Upper lobe of right lung (tissue), 1 donor: ENCODE measurements at regions not wholly inside any gene's neighbourhood (a gene's known extent, or its start where the extent isn't known, plus 50 kb on each side); places are given as distances from the start of the nearest gene placed in this dataset.

Experiments
- ATAC-seq: fragments of 200-7000 bp; cut with Tn5 transposase; one replicate; pipeline ENCODE4 v1.9.1; 2020; ENCODE audit warnings: mild to moderate bottlenecking, moderate library complexity
- DNase-seq: peaks from one replicate; pipeline ENCODE4 v3.0.0-alpha.2; 2020
- H3K27ac ChIP-seq: fragments of 200-600 bp; one replicate; pipeline ENCODE4 v1.8.0; 2022
- H3K27me3 ChIP-seq: fragments of 200-600 bp; one replicate; pipeline ENCODE4 v1.8.0; 2022; ENCODE audit warnings: mild to moderate bottlenecking
- H3K36me3 ChIP-seq: fragments of 200-600 bp; one replicate; pipeline ENCODE4 v1.8.0; 2022
- H3K4me1 ChIP-seq: fragments of 200-600 bp; one replicate; pipeline ENCODE4 v1.8.0; 2022
- H3K4me3 ChIP-seq: fragments of 200-600 bp; one replicate; pipeline ENCODE4 v1.8.0; 2022; ENCODE audit warnings: mild to moderate bottlenecking
- H3K9me3 ChIP-seq: fragments of 200-600 bp; one replicate; pipeline ENCODE4 v1.8.0; 2022
- intact Hi-C: fragments of 100-400 bp; cut with DNase I; formaldehyde crosslinking; loops from one replicate; pipeline ENCODE4 v1.11.0; 2022
- TF ChIP-seq, protein P1 (sequence below): fragments of 200-600 bp; IDR thresholded peaks from one replicate; pipeline ENCODE4 v1.8.0; 2022; ENCODE audit warnings: antibody characterized with exemption
- donor health status: DM: no; HTN: yes; CAD: no; lungs with severe emphysema.

DNA sequence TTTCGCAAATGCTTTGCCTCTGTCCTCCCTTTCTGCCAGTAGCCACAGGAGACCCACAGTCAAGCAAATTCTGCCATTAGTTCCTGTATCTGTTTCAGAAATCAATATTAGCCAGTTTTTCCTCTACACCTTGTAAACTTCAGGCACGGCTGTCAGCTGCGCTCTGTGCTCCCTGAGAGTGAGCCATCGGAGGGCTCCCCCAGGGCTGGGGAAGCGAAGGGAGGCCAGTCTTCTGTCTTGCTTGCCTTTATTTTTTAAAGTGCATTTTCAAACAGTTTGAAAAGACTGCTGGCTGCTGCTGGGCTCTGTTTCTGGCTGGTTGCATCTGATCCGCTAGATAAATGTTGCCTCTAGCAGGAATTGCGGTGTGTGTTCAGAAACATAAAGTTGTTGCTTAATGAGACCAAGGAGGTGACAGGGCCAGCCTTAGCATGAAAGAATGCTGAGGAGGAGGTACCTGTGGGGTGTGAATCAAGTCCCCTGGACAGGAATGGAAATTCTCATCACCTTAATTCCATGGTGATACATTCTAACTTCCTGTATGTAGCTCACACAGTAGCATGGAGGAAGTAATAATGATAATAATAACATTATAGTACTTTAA lies 421.7 kb upstream of the KIF2A start:
- H3K27me3 ChIP-seq, result no peaks in the 10 kb centered on the region
- no peaks in the 10 kb centered on the region for H3K36me3 ChIP-seq
- TF ChIP-seq, protein P1, sequence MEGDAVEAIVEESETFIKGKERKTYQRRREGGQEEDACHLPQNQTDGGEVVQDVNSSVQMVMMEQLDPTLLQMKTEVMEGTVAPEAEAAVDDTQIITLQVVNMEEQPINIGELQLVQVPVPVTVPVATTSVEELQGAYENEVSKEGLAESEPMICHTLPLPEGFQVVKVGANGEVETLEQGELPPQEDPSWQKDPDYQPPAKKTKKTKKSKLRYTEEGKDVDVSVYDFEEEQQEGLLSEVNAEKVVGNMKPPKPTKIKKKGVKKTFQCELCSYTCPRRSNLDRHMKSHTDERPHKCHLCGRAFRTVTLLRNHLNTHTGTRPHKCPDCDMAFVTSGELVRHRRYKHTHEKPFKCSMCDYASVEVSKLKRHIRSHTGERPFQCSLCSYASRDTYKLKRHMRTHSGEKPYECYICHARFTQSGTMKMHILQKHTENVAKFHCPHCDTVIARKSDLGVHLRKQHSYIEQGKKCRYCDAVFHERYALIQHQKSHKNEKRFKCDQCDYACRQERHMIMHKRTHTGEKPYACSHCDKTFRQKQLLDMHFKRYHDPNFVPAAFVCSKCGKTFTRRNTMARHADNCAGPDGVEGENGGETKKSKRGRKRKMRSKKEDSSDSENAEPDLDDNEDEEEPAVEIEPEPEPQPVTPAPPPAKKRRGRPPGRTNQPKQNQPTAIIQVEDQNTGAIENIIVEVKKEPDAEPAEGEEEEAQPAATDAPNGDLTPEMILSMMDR, result no peak
- H3K9me3 ChIP-seq, result no peaks in the 10 kb centered on the region
- no peak for DNase-seq
- no peak overlapping the region for H3K4me3 ChIP-seq
- no peak for ATAC-seq
- intact Hi-C loops, result no loop called here
- no peak overlapping the region for H3K27ac ChIP-seq
- H3K4me1 ChIP-seq, result no peaks in the 10 kb centered on the region

DNA sequence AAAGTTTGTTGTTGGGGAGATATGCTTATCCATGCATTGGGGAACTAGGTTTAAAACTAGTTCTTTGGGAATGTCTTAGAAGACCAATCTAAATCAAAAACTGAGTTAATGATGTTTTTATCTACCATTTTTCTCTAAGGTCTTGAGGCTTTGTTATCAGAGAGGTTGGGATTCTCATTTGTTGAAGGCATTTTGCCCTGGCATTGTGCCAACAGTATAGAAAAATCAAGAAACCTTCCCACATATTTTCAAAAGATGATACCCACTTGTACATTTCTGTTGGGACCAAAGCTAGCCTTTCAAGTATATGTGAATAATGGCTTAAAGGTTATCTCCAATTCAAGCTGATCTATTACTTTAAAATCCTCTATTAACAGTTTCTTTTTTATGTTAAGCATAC lies 419.8 kb upstream of the KIF2A start:
- no peaks in the 10 kb centered on the region for H3K27me3 ChIP-seq
- ATAC-seq (no peak), DNase-seq (no peak)
- intact Hi-C loops, result no loop called here
- H3K4me3 ChIP-seq, result no peak overlapping the region
- H3K9me3 ChIP-seq, result no peaks in the 10 kb centered on the region
- H3K27ac ChIP-seq, result no peak overlapping the region
- TF ChIP-seq, protein P1, result no peak
- H3K36me3 ChIP-seq, result no peaks in the 10 kb centered on the region
- H3K4me1 ChIP-seq, result no peaks in the 10 kb centered on the region

DNA sequence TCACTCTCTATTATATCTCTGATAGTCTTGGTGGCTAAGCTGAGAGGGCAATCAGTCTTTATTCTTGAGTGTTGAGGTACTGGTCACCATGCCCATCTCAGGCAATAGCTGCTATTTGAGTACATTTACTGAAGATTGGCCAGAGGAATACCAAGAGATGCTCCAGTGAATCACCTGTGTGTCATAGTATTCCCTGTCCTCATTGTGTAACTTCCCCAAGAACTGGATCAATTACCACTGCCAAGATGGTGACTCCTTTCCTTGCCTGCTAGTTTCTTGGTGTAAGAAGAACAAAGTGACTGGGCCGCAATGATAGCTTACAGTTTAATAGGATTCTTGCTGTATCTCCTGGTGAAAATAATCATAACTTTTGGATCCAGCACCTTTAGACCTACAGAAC lies 418.7 kb upstream of the KIF2A start:
- Histone ChIP-seq H3K4me1 (no peaks in the 10 kb centered on the region), H3K9me3 (no peaks in the 10 kb centered on the region), H3K36me3 (no peaks in the 10 kb centered on the region), H3K27ac (no peak overlapping the region), H3K4me3 (no peak overlapping the region), H3K27me3 (no peaks in the 10 kb centered on the region)
- intact Hi-C loops, result no loop called here
- DNase-seq (no peak), ATAC-seq (no peak)
- TF ChIP-seq, protein P1, result no peak

DNA sequence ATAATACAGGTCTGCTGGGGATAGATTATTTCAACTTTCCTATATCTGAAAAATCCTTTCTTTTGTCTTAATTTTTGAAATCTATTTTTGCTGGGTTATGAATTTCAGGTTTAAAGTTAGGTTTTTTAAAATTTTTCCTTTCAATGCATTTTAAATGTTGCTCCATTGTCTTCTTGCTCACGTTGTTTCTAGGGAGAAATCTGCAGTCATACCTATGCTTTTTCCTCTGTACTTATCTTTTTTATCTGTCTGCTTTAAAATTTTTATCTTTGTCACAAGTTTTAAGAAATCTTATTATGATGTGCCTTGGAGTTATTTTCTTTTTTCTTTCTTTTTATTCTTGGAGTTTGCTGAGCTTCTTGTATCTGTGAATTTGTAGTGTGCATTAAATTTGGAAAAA lies 412.0 kb upstream of the KIF2A start:
- Histone ChIP-seq H3K4me1 (no peaks in the 10 kb centered on the region), H3K27me3 (no peaks in the 10 kb centered on the region), H3K9me3 (no peaks in the 10 kb centered on the region), H3K4me3 (no peak overlapping the region), H3K36me3 (no peaks in the 10 kb centered on the region), H3K27ac (no peak overlapping the region)
- TF ChIP-seq, protein P1, result no peak
- DNase-seq, result no peak
- intact Hi-C loops, result no loop called here
- ATAC-seq, result no peak

DNA sequence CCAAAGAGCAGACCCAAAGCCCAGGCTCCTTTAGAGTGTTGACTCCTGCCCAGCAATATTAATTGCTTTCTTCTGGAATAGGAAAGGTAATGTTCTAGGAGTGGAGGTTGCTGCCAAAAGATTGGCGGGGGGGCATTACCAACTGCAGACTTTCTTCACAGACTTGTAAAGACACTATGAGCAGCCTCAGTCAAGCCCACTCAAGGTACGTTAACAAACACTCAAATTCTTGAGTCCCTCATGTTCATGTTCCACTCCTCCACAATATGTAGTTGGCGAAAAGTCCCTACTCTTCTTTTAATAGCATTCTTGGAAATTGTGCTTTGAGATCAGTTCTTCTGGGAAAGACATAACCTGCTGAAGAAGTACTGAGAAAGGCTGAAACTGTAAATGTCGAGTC lies 409.2 kb upstream of the KIF2A start:
- no peaks in the 10 kb centered on the region for H3K27me3 ChIP-seq
- intact Hi-C loops, result no loop called here
- no peak overlapping the region for H3K4me3 ChIP-seq
- no peak for DNase-seq
- no peaks in the 10 kb centered on the region for H3K36me3 ChIP-seq
- ATAC-seq, result no peak
- H3K27ac ChIP-seq, result no peak overlapping the region
- no peaks in the 10 kb centered on the region for H3K4me1 ChIP-seq
- H3K9me3 ChIP-seq, result no peaks in the 10 kb centered on the region
- TF ChIP-seq, protein P1, result no peak

DNA sequence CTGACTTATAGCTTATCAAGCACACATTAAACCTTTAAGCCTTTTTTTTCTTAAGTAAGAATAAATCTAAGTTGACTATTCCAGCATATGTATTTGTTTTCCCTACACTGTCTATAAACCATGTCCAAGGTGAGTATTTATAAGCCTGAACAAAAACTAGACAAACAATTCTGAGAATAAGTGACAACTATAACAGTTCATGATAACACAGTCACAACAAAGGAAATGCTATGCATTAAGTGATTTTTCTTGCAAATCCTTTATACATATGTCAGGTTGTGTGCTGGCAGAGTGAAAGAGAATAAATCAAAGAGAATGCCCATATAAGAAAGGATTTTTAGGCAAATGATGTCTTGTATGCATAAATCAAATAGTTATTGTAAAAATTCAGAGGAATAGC lies 408.8 kb upstream of the KIF2A start:
- DNase-seq (no peak), ATAC-seq (no peak)
- H3K36me3 ChIP-seq, result no peaks in the 10 kb centered on the region
- no peaks in the 10 kb centered on the region for H3K9me3 ChIP-seq
- intact Hi-C loops, result no loop called here
- no peaks in the 10 kb centered on the region for H3K4me1 ChIP-seq
- TF ChIP-seq, protein P1, result no peak
- H3K27me3 ChIP-seq, result no peaks in the 10 kb centered on the region
- no peak overlapping the region for H3K27ac ChIP-seq
- no peak overlapping the region for H3K4me3 ChIP-seq
